GM12874 (cell line): ENCODE measurements at regions not wholly inside any gene's neighbourhood (a gene's known extent, or its start where the extent isn't known, plus 50 kb on each side); places are given as distances from the start of the nearest gene placed in this dataset.

Experiments
- TF ChIP-seq, protein P1 (sequence below): IDR thresholded peaks from 2 replicates; pipeline ENCODE4 v1.5.1; 2011; ENCODE audit warnings: low read depth, mild to moderate bottlenecking, control low read depth, low read length, moderate library complexity; ENCODE audit not compliant: insufficient read depth

DNA sequence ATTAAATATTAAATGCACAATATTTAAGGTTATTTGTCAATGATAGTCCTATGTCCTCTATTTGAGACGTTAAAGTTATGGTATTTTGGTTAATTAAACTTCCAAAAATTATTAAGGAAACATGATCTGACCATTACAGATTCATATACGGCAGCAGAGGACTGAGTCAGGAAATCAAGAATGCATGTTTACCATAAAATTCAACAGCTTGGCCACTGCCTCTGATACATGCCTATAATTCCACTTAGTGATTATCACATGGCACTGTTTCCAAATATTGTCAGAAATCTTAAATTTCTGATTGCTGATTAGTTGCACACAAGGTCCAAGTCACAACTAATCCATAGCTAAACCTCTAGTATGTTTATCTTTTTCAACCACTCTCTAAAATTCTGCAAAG, 232.2 kb upstream of the UGT8 start:
- TF ChIP-seq, protein P1, sequence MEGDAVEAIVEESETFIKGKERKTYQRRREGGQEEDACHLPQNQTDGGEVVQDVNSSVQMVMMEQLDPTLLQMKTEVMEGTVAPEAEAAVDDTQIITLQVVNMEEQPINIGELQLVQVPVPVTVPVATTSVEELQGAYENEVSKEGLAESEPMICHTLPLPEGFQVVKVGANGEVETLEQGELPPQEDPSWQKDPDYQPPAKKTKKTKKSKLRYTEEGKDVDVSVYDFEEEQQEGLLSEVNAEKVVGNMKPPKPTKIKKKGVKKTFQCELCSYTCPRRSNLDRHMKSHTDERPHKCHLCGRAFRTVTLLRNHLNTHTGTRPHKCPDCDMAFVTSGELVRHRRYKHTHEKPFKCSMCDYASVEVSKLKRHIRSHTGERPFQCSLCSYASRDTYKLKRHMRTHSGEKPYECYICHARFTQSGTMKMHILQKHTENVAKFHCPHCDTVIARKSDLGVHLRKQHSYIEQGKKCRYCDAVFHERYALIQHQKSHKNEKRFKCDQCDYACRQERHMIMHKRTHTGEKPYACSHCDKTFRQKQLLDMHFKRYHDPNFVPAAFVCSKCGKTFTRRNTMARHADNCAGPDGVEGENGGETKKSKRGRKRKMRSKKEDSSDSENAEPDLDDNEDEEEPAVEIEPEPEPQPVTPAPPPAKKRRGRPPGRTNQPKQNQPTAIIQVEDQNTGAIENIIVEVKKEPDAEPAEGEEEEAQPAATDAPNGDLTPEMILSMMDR, result no peak

DNA sequence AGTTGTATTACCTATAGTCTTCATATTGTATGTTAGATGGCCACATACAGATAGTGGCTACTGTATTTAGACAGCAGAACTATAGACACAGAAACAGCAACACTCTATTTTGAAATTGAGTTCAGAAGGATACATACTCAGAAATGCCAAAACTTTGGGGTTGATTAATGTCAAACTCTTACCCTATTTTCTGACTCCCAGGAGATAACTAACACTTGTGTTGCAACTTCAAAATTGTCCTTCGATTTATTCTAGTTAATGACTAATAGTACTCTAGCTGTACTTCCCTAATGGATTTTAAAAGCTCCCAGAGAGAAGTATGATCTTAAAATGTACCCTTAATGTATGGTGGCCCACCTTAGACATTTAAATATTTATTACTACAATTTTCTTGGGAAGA, 229.9 kb upstream of the UGT8 start:
- TF ChIP-seq, protein P1, result no peak

DNA sequence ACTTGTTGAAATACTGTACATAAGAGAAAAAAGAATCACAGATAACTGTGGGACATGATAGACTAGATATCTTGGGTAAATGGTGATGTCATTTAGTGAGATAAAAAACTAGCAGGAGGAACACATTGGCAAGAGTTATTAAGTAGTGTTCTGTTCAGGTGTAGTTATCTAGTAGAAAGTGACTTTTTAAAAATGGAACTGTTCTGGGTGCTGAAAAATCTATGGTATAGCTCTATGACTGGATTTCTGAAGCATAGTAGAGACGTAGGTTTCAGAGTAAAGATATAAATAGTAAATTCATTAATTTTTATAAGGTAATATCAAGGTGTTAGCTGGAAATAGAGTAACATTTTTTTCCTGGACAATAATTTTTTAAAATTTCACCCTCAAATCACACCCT, 225.1 kb upstream of the UGT8 start:
- TF ChIP-seq, protein P1, result no peak

DNA sequence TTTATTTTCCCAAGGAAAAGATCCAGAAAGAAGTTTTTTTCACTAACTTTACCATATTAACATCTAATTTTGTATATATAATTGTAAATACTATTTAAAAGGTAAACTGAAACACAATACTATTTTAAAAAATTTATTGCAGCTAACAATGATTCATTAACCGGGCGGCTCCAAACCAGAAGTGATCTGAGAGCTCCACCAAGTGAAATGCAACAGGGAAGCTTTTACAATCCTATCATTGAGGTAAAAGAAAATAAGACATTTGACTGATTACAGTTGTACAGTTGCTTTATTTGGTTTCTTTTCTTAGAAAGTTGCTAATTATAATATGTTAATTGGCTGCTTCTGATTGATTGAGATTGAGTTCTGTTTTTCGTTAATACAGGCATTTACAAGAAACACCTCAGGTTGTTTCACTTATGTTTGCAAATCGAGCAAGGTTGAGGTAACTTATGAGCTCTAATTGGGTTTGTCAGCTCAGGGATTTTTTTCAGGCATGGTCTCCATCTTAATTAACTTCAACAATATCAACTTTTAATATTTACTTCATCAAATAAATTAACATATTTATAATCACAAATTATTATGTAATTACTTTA, 220.2 kb upstream of the UGT8 start:
- TF ChIP-seq, protein P1, result no peak

DNA sequence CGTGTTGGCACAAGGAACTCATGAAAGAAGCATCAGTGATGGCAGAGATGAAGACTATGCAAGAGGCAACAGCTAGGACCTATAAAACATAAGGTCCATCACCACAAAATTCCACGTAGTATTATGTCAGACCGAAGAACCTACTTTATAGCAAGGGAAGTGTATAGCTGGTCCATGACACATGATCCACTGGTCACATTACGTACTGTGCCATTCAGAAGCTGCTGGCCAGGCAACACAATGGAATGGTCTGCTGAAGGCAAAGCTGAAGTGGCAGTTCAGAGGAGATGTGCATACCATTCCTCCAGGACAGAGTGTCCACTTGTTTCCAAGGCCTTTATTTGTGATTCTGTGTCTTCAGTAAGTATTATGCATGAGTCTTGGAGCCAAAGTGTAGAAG, 215.5 kb upstream of the UGT8 start:
- TF ChIP-seq, protein P1, result no peak

DNA sequence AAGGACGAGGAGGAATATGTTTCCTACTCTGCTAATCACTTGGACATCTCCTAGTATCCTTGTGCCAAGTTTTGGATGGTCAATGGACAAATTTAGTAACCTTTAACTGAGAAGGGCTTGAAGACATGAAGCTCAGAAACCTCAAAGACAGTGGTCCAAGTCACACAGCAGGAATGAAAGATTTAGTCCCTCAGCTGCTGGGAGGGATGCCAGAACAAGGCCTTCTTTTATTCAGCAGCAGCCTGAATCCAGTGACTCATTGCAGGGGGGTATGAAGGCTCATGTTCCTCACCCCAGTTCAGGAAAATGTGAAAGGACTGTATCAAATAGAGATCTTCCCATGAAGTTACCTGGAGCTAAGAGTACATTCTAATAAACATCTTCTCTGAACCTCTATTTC, 214.9 kb upstream of the UGT8 start:
- TF ChIP-seq, protein P1, result no peak

DNA sequence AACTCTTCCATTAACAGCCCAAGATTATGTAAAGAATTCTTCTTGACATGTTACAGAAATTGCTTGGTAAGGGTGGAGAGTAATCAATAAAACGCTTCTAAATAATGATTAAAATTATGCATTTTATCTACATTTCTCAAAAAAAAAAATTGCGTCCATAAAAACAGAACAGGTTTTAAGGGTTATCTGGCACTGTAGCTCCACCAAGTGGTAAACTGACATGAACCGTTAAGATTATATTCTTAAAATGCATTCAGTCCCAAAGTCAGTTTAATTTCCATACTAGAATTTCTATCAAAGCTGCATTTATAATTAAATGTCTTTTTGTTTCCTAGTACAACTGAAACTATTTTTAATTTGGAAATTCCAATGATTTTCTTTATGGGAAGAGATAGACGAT, 214.0 kb upstream of the UGT8 start:
- TF ChIP-seq, protein P1, result no peak; the same call in 1 of the 2 replicates
